CD14-positive monocyte (primary cell): ENCODE measurements at regions not wholly inside any gene's neighbourhood (a gene's known extent, or its start where the extent isn't known, plus 50 kb on each side); places are given as distances from the start of the nearest gene placed in this dataset.

Experiments used
- DNase-seq, 3 donors: peaks; one replicate each; pipeline ENCODE4 v3.0.0-alpha.2; 2011 to 2022
- H2AFZ ChIP-seq: 2 replicates; pipeline ENCODE4 v1.6.0; 2012; ENCODE audit warnings: mild to moderate bottlenecking, low read depth, low read length, inconsistent platforms; ENCODE audit not compliant: insufficient read depth, poor library complexity, severe bottlenecking
- H3K27ac ChIP-seq, 2 donors: 1 replicate in 1 of 2; 2 replicates in 1 of 2; pipeline ENCODE4 v1.5.1; 2012 to 2013; ENCODE audit warnings: low read length in 2 of 2, control low read depth in 1 of 2, inconsistent platforms in 1 of 2, low read depth in 1 of 2, mild to moderate bottlenecking in 1 of 2
- H3K27me3 ChIP-seq, 2 donors: one replicate each; pipeline versions ENCODE4 v1.6.0 to v1.6.1; 2011 to 2013; ENCODE audit warnings: low read length in 2 of 2; ENCODE audit not compliant: control insufficient read depth in 2 of 2, insufficient read depth in 2 of 2
- H3K36me3 ChIP-seq, 2 donors: replicated peaks in 1 of 2; 1 replicate in 1 of 2; 2 replicates in 1 of 2; pipeline versions ENCODE4 v1.5.1 to v1.6.1; 2012 to 2013; ENCODE audit warnings: low read length in 2 of 2, control low read depth in 1 of 2, inconsistent platforms in 1 of 2, mild to moderate bottlenecking in 1 of 2; ENCODE audit not compliant: insufficient read depth in 2 of 2, control insufficient read depth in 1 of 2
- H3K4me1 ChIP-seq, 2 donors: 1 replicate in 1 of 2; 2 replicates in 1 of 2; pipeline versions ENCODE4 v1.5.1 to v1.6.1; 2012 to 2013; ENCODE audit warnings: low read length in 2 of 2, control low read depth in 1 of 2, inconsistent platforms in 1 of 2, mild to moderate bottlenecking in 1 of 2, moderate library complexity in 1 of 2; ENCODE audit not compliant: insufficient read depth in 2 of 2, control insufficient read depth in 1 of 2
- H3K4me2 ChIP-seq: replicated peaks from 2 replicates; pipeline ENCODE3; 2012; ENCODE audit warnings: low read length, moderate library complexity, mild to moderate bottlenecking; ENCODE audit not compliant: poor library complexity, severe bottlenecking; ENCODE audit errors: extremely low read depth
- H3K4me3 ChIP-seq, 3 experiments: fragments of 200-600 bp in 1 of 3; sonication (generic) in 1 of 3; replicated peaks in 1 of 3; 1 replicate in 2 of 3; 2 replicates in 1 of 3; pipeline ENCODE4 v1.5.1; 2011 to 2013; ENCODE audit warnings: low read length in 3 of 3, mild to moderate bottlenecking in 3 of 3, control low read depth in 2 of 3, low read depth in 2 of 3, inconsistent platforms in 1 of 3, moderate library complexity in 1 of 3
- H3K79me2 ChIP-seq: 2 replicates; pipeline ENCODE4 v1.6.0; 2012; ENCODE audit warnings: mild to moderate bottlenecking, control low read depth, inconsistent platforms, low read length, moderate library complexity; ENCODE audit not compliant: insufficient read depth
- H3K9ac ChIP-seq: 2 replicates; pipeline ENCODE4 v1.6.0; 2017; ENCODE audit warnings: low read length, mild to moderate bottlenecking; ENCODE audit not compliant: insufficient read depth, poor library complexity, severe bottlenecking
- H3K9me3 ChIP-seq, 2 donors: replicated peaks in 1 of 2; 1 replicate in 1 of 2; 2 replicates in 1 of 2; pipeline versions ENCODE4 v1.5.1 to v1.6.1; 2012 to 2013; ENCODE audit warnings: low read length in 2 of 2, control low read depth in 1 of 2; ENCODE audit not compliant: control insufficient read depth in 1 of 2, insufficient read depth in 1 of 2
- H4K20me1 ChIP-seq: 2 replicates; pipeline ENCODE4 v1.6.0; 2012; ENCODE audit warnings: mild to moderate bottlenecking, low read length, control low read depth, moderate library complexity; ENCODE audit not compliant: insufficient read depth
- H3K27ac Mint-ChIP-seq, 7 donors: one replicate each; pipeline ENCODE4 v1.8.0; 2020; ENCODE audit warnings: mild to moderate bottlenecking in 7 of 7, mixed read lengths in 7 of 7, moderate library complexity in 6 of 7, inconsistent platforms in 2 of 7
- H3K27me3 Mint-ChIP-seq, 3 donors: one replicate each; pipeline ENCODE4 v1.8.0; 2021 to 2022; ENCODE audit warnings: low read depth in 3 of 3, mild to moderate bottlenecking in 3 of 3, mixed read lengths in 3 of 3, moderate library complexity in 3 of 3, inconsistent platforms in 1 of 3
- H3K36me3 Mint-ChIP-seq, 2 donors: one replicate each; pipeline ENCODE4 v1.8.0; 2020; ENCODE audit warnings: mixed read lengths in 2 of 2, inconsistent platforms in 1 of 2, mild to moderate bottlenecking in 1 of 2
- H3K4me1 Mint-ChIP-seq: one replicate; pipeline ENCODE4 v1.8.0; 2020; ENCODE audit warnings: mild to moderate bottlenecking, mixed read lengths
- H3K4me3 Mint-ChIP-seq, 2 donors: one replicate each; pipeline ENCODE4 v1.8.0; 2020; ENCODE audit warnings: mild to moderate bottlenecking in 2 of 2, mixed read lengths in 2 of 2, moderate library complexity in 1 of 2
- H3K9me3 Mint-ChIP-seq, 7 donors: one replicate each; pipeline ENCODE4 v1.8.0; 2020 to 2022; ENCODE audit warnings: mixed read lengths in 7 of 7, mild to moderate bottlenecking in 6 of 7, moderate library complexity in 6 of 7, inconsistent platforms in 2 of 7
- CTCF ChIP-seq: fragments of 200-600 bp; IDR thresholded peaks from one replicate; pipeline ENCODE4 v1.8.0; 2022; ENCODE audit warnings: antibody characterized with exemption, mild to moderate bottlenecking
- WGBS: methylation state at CpG from one replicate; pipeline ENCODE4 v1.1.5; 2013; ENCODE audit warnings: missing lambda C conversion rate; ENCODE audit not compliant: insufficient coverage; 5-methylcytosine and 5-hydroxymethylcytosine counted together
- intact Hi-C, 2 donors: fragments of 100-400 bp; cut with micrococcal nuclease; formaldehyde crosslinking; loops; one replicate each; pipeline versions ENCODE4 v1.15.0 to v1.15.1; 2023

GRCh38 chr3:98650971-98651779 lies 57.8 kb upstream of the CPOX start:
- no peak for TF ChIP-seq CTCF
- Histone ChIP-seq H3K79me2 (no peaks in the 10 kb centered on the region), H3K4me2 (peak overlapping the region; percentile 6), H3K4me1 (peaks cover 13 to 20% of the 10 kb centered on the region in 2 donors), H2AFZ (no peak overlapping the region), H3K27me3 (no peaks in the 10 kb centered on the region), H3K27ac (peak overlapping the region in 1 of 2 donors; percentile 35), H3K9ac (no peak overlapping the region), H4K20me1 (no peaks in the 10 kb centered on the region), H3K9me3 (no peaks in the 10 kb centered on the region), H3K36me3 (no peaks in the 10 kb centered on the region), H3K4me3 (peak overlapping the region in 1 of 3 experiments; percentile 16)
- peak in 2 of 3 donors; percentile 42 to 56 for DNase-seq
- Mint-ChIP-seq H3K27ac (peak overlapping the region in 6 of 7 donors; percentile 14 to 75 (median 54)), H3K4me1 (peaks cover 22% of the 10 kb centered on the region), H3K36me3 (no peaks in the 10 kb centered on the region), H3K9me3 (no peaks in the 10 kb centered on the region), H3K27me3 (peaks cover 0 to 2% (median 1%) of the 10 kb centered on the region in 3 donors), H3K4me3 (peak overlapping the region in 1 of 2 donors; percentile 58)
- intact Hi-C loops, result no loop called here
- WGBS, result 79% methylated on average over 1 of the region's 3 CpGs

GRCh38 chr3:98651780-98652077 lies 58.3 kb upstream of the CPOX start:
- Histone ChIP-seq H3K4me2 (no peak overlapping the region), H2AFZ (no peak overlapping the region), H3K9me3 (no peaks in the 10 kb centered on the region), H3K27me3 (no peaks in the 10 kb centered on the region), H3K9ac (no peak overlapping the region), H3K79me2 (no peaks in the 10 kb centered on the region), H3K4me1 (peaks cover 13 to 20% of the 10 kb centered on the region in 2 donors), H3K27ac (no peak overlapping the region), H3K36me3 (no peaks in the 10 kb centered on the region), H4K20me1 (no peaks in the 10 kb centered on the region), H3K4me3 (no peak overlapping the region)
- Mint-ChIP-seq H3K27me3 (peaks cover 2 to 3% (median 3%) of the 10 kb centered on the region in 3 donors), H3K27ac (no peak overlapping the region), H3K36me3 (no peaks in the 10 kb centered on the region), H3K4me3 (no peak overlapping the region), H3K9me3 (no peaks in the 10 kb centered on the region), H3K4me1 (peaks cover 22% of the 10 kb centered on the region)
- TF ChIP-seq CTCF, result no peak
- intact Hi-C loops, result no loop called here
- no peak for DNase-seq
